ENCODE measurements at regions not wholly inside any gene's neighbourhood (a gene's known extent, or its start where the extent isn't known, plus 50 kb on each side); places are given as distances from the start of the nearest gene placed in this dataset.

DNA sequence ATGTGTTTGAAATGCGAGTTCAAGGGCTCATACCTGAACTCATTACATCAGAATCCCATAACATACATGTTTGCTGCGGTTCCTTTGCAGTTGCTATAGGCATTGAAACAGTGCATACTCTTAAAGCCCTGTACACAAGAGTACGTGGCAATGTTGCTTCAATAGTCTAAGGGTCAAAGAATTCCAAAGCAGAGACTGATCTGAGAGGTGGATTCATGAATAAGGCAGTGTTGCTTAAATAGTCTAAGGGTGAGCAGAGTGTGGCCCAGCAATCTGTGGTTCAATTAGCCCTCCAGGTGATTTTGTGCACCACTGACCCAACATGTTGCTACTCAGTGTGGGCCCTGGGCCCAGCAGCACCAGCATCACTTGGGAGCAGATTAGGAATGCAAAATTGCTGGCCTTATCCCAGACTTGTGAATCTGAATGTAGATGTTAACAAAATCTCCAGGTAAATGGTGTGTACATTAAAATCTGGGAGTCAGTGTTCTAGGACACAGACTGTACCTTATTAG lies 314.7 kb upstream of the UMPS start:
- no peak for DNase-seq

DNA sequence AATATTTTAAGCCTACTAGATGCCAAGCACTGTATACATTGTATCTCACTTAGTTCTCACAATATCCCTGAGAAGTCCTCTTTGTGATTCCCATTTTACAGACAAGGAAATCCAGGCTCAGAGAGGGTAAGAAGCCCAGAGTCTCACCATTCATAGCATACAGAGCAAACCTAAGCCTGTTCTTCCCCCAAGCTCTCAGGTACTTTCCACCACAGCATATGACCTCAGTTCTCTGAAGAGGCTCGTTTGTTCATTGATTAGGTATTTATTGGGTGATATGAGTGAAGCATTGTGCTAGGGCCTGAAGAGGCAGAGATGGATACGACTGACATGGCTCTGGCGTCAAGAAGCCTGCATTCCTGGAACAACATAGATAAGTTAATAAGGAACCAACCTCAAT lies 310.9 kb upstream of the UMPS start:
- no peak for DNase-seq

DNA sequence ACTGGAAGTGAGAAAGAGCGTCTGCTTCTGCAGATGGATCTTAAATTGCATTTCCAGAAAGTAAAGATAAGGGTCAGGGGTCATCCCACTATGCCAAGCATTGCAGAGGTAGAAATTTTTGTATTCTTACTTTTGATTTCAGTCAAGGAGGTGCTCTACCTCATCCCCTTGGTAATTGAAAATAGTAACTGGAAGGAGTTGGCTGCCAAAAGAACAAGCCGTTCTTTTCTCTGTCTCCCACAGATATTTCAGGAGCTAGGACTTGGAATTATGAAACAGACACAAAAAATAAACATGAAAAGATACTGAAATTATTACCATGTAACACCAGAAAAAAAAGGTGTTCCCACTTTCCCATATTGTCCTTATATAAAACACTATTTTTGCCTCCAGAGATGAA lies 309.9 kb upstream of the UMPS start:
- no peak for DNase-seq

DNA sequence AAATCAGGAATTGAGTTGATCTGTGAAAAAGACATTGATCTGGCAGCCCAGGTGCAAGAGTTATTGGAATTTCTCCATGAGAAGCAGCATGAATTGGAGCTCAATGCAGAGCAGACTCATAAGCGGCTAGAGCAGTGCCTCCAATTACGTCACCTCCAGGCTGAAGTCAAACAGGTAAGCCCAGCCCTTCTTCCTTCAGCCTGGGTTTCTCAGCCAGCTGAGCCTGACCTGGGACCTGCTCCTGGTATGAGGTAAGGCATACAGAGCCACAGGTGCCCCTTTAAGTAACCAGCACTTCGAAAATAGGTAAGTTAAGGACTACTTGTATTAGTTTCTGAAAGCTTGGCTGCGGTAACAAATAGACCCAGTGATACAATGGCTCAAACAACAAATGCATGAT lies 307.4 kb upstream of the UMPS start:
- no peak for DNase-seq

DNA sequence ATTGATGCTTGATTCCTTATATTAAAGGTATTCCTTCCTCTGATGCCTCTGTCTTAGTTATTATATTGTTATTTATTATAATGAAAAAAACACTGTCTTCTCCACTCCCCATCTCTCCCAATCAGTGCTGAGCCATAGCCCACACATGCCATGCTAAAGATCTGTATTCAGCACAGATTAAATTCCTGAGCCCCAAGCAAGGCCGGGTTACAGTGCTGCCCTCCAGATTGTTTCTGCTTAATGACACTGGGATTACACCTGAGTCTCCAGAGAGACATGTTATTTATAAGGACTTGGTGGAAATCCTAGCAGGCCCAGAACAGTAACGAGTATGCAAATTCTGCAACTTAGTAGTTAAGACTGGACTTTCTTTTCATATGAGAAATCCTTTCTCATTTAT lies 305.9 kb upstream of the UMPS start:
- DNase-seq = no peak

DNA sequence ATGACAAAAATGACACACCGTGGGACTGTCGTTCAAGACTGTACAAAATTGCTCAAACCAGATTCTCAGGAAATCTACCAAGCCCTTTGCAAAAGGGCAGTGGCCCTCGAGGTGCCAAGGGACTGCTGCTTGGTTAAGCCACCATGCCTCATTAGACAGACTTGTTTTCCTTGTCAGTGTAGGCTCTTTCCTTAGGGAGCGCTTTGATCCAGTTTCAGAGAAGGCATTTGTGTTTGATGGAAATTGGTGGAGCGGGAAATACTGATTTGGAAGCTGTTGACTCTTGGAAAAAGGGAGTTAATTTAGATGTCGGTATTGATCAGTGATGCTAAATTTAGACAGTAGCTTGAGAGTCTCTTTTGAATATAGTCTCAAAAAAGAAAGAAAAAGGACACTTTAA lies 304.3 kb upstream of the UMPS start:
- no peak for DNase-seq

DNA sequence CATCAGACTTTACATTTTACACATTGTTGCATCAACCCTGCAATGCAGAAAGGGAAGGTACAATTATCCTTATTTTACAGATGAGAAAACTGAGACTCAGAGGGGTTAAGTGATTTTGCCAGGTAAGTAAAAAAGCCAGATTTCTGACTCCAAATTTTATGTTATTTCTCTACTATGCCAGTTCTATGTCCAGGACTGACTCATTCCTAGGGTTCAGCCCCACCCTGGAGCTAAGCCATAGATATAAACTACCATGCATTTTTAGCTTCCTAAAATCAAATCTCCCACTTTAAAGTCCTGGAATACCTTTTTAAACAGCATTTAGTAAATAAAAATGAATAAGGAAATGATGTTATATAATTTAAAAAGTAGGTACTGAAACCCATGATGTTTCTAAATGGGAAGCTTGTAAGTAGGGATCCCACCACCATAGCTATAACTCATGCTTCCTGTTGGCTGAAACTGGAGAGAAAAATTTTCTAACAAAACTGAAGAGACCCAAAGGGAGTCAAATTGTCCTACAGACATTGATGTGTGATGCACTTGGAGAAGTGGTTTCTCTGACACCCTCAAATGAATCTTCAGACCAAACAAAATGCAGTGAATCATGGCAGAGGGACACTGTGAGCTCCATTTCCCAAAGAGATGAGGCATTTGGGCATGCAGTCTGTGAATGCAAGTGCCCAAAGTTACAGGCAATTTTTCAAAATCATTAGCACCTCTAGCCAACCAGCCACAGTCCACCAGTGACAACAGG lies 301.7 kb upstream of the UMPS start:
- no peak for DNase-seq

DNA sequence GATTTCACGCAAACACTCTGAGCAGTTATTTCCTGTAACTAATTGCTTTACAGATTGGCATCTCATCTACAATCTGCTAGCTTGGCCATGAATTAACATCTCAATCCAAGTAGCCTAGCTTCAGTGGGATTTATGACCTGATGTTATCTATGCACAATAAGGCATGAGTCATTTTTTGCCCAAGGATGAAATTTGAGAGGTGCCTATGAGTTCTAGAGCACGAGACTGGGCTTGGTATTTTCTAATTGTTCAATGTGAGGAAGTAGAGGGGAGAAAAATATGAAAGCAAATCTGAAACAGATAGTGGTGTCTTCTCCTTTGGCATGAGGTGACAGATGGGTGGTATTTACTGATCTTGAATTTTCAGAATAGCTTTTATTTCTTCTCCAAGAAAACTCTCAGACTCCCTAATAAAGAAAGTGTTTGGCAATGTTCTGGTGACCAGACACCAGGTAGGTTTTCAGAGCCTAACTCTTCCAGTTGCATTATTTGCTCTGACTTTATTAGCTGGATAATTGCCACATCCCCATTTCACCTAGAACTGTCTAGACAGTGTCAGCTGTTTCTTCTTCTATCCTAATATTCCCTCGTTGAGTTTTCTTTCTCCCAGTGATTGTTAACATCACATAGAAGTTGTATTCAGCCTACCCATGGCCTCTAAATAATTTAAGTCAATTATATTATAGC lies 301.0 kb upstream of the UMPS start:
- no peak for DNase-seq

DNA sequence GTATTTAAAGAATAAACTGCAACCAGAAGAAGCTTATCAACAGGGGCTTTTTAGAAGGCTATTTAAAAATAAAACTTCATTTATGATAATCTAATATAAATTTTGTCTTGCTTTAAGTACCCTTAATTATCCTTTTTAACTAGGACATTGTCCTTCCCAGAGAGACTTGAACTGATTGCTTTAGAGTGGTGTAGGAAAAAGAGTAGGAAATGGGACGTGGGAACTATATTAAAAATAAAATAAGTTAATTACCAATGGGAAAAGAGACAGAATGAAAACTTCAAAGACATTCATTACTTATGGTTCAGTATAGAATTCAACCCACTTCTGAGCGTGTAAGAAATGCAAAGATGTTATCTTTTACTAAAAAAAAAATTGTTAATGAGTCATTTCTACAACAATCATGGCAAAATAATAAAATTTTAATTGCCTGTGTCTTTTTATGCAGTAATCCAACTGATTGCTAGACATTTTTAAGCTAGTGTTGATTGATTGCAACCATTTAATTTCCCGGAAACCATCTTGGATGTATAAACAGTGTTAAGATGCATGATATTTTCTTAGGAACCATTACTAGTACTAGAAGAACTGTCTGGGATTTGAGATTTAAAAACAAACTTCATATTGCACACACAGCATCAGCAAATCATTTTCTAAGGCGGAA lies 298.8 kb upstream of the UMPS start:
- DNase-seq = no peak

DNA sequence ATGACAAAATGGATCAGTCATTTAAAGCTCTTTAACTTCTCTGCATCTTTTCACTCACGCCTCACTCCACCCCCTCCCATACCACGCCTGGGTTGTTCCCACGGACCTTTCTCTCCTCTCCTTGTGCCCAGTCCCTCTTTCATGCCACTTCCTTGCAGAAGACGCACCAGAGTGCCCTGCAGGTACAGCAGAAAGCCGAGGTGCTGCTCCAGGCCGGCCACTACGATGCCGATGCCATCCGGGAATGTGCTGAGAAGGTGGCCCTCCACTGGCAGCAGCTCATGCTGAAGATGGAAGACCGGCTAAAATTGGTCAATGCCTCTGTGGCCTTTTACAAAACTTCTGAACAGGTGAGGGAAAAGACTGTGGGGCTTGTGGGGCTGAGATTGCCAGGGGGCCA lies 296.1 kb upstream of the UMPS start:
- DNase-seq = no peak

DNA sequence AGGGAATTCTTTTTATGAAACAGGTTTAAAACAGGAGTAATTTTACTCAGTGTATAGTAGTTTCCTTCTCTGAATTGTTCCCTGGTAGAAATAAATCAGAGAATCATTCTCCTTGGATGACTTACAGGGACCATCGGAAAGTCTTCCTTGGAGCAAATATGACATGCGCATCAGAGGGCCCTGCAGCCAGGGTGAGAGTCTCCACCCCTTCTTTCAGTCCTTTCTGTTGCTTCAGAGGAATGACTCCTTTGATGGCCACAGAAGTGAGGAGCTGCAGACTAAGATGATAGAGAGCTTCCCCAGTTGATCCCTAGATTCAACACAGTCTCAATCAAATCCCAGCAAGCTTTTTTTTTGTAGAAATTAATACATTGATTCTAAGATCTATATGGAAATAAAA lies 294.8 kb upstream of the UMPS start:
- DNase-seq = no peak

DNA sequence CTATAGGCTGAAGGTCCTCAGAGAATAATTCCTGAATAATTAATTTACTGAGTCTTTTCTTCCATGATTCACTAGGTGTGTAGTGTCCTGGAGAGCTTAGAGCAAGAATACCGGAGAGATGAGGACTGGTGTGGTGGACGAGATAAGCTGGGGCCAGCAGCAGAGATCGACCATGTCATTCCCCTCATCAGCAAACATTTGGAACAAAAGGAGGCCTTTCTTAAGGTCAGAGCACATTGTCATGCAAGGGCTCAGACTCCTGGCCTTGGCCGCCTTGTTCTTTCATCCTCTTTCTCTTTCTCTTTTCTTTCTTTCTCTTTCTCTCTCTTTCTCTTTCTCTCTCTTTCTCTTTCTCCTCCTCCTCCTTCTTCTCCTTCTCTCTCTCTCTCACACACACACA lies 291.4 kb upstream of the UMPS start:
- no peak for DNase-seq

DNA sequence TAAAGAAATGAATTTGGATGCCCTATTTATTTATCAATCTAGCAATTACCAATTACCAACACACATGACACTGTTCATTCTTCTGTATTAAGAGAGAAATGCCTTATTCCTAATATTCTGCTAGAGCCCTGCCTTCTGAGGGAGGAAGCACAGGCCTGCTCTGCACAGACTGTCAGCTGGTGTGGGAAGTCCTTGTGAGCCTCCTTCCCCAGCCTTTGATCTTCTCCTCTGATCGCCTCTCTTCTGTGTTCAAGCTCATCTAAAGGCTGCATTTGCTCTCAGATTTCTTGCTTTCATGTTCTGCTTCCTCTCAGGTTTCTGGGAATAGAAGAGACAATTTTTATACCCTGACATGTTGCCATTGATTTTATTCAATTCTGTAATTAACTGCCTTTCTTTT lies 290.6 kb upstream of the UMPS start:
- DNase-seq = no peak

DNA sequence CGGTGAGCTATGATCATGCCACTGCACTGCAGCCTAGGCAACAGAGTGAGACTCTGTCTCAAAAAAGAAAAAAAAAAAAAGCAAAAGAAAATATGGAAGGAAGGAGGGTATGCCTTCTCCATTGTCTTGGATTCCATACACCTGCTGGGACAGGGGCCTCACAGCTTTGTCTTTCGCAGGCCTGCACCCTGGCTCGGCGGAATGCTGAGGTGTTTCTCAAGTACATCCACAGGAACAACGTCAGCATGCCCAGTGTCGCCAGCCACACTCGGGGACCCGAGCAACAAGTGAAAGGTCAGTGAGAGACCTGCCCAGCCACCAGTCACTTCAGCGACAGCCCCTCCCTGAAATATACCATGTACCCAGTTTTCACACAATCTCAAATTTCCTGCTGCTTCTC lies 288.5 kb upstream of the UMPS start:
- no peak for DNase-seq

DNA sequence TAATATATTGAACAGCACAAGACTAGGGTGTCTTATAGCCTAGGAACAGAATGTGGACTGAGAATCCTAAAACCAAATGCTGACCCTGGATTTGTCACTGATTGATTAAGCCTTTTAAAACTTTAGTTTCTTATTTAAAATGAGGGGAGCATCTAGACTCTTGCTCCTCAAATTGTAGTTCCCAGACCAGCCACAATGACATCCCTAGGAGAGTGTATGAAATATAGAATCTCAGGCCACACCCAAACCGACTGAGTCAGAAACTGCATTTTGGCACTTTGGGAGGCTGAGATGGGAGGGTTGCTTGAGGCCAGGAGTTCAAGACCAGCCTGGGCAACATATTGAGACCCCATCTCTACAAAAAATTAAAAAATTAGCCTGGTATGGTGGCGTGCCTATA lies 287.8 kb upstream of the UMPS start:
- DNase-seq = no peak

DNA sequence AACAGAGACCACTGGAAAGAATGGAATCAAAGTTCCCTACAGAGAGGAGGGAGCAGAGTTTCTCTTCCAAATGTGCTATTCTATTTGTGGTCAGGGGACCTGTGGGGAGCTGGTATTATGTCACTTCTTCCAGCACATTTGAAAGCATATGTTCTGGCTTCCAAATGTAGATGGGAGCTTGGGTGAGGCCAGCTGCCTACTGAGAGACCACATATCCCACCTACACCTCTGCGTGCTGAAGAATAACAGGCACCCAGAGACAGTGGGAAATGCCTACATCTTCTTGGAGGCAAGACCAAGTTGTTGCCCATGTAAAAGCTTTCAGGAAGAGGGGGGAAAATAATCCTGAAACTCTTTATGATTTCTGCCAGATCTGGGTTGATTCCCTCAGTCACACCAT lies 286.8 kb upstream of the UMPS start:
- no peak for DNase-seq

DNA sequence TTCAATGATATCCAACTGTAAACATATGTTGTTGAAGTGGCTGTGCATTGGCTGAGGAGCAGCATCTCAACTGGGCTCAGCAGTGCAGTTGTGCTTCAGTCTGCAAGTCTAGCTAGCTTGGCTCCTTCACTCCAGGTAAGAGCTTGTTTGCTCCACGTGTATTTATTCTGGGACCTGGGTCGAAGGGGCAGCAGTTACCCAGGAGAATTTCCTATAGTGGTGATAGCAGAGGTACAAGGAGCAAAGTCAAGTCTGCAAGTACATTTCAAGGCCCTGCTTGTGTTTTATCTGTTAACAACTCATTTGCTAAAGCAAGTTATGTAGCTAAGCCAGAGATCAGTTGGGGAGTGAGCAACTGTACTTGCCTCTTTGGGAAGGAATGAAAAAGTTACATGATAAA lies 286.2 kb upstream of the UMPS start:
- no peak for DNase-seq

DNA sequence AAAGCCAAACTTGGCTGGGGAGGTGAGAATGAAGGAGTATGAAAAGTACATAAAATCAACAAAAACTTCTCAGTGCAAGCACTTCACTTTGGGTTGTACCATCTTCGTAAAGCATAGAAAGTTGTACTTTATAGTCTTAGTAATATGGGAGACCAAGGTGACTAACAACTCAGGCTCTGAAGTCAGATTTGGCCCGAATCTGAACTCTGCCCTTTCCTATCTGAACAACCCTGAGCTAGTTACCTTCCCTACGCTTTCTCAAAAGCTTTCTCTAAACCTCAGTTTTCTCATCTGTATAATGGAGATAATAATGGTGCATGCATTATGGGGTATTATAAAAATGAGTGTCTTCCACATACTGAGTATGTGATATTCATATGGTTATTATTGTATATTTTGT lies 285.4 kb upstream of the UMPS start:
- no peak for DNase-seq

DNA sequence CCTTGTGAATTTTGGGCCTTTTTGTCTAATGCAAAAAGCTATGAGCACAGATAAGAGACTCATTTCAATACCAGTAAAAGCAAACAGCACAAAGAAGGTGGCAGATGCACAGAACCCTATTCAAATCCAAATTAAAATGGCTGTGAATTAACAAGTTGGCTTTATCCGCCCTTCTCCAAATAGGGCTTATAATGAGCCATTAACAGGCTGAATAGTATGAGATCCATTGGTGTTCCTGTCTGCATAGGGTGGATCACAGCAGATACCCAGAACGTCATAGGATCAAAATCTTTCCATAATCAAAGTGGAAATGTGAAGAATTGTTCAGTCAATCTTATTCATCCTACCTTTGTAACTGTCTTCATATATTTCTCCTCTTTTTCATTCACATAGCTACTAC lies 282.4 kb upstream of the UMPS start:
- no peak for DNase-seq

DNA sequence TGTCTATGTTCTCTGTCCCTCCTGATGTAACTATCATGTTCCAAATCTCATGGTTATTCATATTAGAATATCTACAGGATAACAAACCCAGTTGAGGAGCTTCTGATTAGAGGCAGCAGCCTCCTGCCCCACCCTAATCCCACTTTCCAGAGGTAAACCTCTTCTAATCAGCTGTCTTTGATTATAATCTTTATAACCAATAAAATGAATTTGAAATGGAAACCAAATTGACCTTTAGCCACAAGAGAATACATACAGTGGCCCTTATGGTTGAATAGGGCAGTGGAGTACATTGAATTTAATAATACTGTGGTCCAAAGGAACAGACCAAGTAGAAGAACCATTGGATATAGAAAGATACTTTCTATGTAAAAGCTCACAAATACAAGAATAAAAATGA lies 281.3 kb upstream of the UMPS start:
- no peak for DNase-seq

DNA sequence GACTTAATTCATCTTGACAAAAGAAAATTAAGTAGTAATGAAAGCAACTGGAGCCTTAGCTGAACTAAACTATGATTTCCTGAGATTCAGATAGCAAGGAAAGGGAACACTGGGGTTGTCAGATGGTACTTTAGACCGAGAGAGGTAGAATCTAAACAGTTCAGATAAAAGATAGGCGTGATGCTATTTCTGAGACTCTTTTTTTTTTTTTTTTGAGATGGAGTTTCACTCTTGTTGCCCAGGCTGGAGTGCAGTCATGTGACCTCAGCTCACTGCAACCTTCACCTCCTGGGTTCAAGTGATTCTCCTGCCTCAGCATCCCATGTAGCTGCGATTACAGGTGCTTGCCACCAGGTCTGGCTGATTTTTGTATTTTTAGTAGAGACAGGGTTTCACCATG lies 279.9 kb upstream of the UMPS start:
- no peak for DNase-seq

DNA sequence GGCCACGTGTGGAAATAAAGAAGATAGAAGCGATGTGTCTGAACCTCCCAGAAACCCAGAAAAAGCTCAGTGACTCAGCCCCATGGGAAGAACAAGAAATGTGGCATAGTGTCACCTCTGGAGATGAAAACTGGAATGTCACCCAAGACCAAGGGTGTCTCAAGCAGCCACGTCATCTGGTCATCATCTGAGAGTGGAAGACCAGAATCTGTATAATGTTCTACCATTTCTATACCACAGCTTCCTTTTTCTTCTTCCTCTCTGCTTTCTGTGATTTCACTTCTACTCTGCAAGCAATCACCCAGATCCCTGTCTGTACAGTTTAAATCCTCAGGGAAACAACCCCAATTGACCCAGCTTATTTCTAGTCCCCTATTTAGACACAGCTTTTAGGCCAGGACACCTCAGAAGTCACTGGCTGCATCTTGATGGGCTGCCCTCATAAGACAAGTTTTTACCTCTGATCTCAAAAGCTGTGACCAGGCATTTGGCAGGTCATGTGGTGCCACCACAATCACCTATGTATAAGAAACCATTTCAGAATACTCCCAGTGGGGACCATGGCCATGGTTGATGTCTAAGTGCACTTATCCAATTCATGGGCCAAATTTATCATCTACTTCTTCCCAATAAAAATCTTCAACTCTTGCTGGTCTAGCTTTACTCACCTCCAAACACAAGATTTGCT lies 278.5 kb upstream of the UMPS start:
- no peak for DNase-seq

DNA sequence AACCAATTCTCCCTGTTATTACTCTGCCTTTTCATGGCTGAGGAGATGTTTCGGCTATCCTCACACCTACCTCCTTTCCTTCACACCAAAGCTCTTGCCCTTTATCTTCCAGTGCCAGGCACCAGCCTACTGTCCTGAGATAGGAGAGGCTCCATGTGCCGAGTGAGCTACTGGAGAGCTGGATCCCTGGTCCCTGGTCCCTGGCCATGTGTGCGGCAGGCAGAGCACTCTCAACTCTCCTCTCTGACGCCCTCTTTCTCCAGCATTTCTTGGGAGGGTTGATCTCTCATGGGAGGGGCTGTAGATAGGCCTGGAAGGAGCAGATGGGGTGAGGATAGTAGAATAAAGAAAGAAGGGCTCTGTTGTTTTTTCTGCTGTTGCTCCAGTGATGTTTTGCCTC lies 277.1 kb upstream of the UMPS start:
- no peak for DNase-seq

DNA sequence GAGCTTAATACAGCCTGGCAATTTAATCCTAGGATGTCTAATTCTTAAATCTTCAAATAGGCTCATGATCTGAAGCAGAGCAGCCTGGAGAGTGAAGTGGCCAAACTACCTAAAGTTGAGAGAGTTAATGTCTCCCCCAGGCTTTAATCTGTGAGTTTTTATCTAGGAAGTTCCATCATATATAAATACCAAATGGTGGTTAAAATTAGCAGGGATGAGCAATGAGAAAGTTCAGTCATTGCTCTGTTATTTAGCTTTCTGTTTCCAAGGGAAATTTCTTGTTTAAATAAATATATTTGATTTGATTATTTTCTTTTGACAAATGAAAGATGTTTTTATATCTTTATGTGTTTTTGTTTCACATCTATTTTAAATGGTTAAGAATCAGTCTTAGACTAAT lies 274.4 kb upstream of the UMPS start:
- DNase-seq = no peak
